ENCODE measurements at regions not wholly inside any gene's neighbourhood (a gene's known extent, or its start where the extent isn't known, plus 50 kb on each side); places are given as distances from the start of the nearest gene placed in this dataset.

DNA sequence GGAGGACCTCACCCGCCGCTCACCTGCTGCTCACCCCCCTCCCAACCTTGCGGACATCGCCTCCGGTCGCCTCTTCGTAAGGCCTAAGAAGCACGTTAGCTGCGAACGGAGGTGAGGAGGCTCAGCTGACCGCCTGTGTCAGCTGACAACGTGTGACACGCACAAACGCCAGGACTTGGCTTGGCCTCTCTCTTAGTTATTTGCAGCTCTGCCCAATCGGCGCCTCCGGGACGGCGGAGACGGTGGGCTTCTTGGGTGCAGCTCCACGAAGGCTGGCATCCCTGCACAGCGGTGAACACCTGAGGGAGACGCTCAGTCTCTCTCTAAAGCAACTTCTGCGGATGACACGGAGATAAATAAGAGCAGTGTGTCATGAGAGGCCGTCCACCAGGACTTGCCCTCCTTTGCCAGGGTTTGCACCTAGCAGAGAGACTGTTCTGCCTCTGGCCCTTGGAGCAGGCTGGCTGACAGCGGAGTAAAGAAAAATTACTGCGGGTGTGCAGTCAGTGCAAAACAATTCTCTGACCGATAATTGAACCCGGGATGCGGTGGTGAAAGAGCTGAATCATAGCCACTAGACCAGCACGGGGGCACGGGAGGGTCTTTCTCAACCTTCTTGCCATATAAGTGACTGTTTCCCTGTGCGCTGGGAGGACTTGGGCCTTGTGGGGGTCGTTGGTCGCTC lies 318.9 kb downstream of the FAM72C start:
- TF ChIP-seq TARDBP (IDR thresholded peaks at IDR 0.05) (no peak), SP1 (IDR thresholded peaks at IDR 0.05) (no peak), FOXK2 (IDR thresholded peaks at IDR 0.05) (no peak), ELF4 (IDR thresholded peaks at IDR 0.05) (no peak), FOXM1 (IDR thresholded peaks at IDR 0.05; ENCODE audit: borderline replicate concordance) (no peak), NFRKB (IDR thresholded peaks at IDR 0.05) (no peak), HDGF (IDR thresholded peaks at IDR 0.05; ENCODE audit: borderline replicate concordance) (no peak), BHLHE40 (IDR thresholded peaks at IDR 0.05; ENCODE audit: borderline replicate concordance) (no peak), L3MBTL2 (conservative IDR thresholded peaks at IDR 0.05) (no peak), FOXA1 (IDR thresholded peaks at IDR 0.05) (no peak)
